PFSK-1 (cell line): ENCODE measurements at regions not wholly inside any gene's neighbourhood (a gene's known extent, or its start where the extent isn't known, plus 50 kb on each side); places are given as distances from the start of the nearest gene placed in this dataset.

ENCODE experiments used
- POLR2AphosphoS5 ChIP-seq: IDR thresholded peaks from 2 replicates; pipeline ENCODE4 v1.6.1; 2012; ENCODE audit warnings: low read depth, mild to moderate bottlenecking, control low read depth, low read length, moderate library complexity
- SIN3A ChIP-seq: IDR thresholded peaks from 2 replicates; pipeline ENCODE4 v1.6.1; 2012; ENCODE audit warnings: mild to moderate bottlenecking, low read length, moderate library complexity, borderline replicate concordance; ENCODE audit not compliant: insufficient read depth
- TAF1 ChIP-seq: IDR thresholded peaks from 2 replicates; pipeline ENCODE4 v1.6.1; 2012; ENCODE audit warnings: low read length, control low read depth, borderline replicate concordance; ENCODE audit not compliant: insufficient read depth
- TF ChIP-seq, protein P1 (sequence below), 2 experiments: IDR thresholded peaks; 2 replicates each; pipeline versions ENCODE4 v1.6.1 to v1.8.0; 2011 to 2012; ENCODE audit warnings: low read depth in 2 of 2, low read length in 2 of 2, control low read depth in 1 of 2, inconsistent platforms in 1 of 2, mild to moderate bottlenecking in 1 of 2, moderate library complexity in 1 of 2; ENCODE audit not compliant: insufficient read depth in 1 of 2

GRCh38 chr12:87667378-87667777, 361.8 kb downstream of the C12orf50 start:
- no peak for TF ChIP-seq POLR2AphosphoS5
- TF ChIP-seq TAF1 = no peak
- TF ChIP-seq, protein P1, sequence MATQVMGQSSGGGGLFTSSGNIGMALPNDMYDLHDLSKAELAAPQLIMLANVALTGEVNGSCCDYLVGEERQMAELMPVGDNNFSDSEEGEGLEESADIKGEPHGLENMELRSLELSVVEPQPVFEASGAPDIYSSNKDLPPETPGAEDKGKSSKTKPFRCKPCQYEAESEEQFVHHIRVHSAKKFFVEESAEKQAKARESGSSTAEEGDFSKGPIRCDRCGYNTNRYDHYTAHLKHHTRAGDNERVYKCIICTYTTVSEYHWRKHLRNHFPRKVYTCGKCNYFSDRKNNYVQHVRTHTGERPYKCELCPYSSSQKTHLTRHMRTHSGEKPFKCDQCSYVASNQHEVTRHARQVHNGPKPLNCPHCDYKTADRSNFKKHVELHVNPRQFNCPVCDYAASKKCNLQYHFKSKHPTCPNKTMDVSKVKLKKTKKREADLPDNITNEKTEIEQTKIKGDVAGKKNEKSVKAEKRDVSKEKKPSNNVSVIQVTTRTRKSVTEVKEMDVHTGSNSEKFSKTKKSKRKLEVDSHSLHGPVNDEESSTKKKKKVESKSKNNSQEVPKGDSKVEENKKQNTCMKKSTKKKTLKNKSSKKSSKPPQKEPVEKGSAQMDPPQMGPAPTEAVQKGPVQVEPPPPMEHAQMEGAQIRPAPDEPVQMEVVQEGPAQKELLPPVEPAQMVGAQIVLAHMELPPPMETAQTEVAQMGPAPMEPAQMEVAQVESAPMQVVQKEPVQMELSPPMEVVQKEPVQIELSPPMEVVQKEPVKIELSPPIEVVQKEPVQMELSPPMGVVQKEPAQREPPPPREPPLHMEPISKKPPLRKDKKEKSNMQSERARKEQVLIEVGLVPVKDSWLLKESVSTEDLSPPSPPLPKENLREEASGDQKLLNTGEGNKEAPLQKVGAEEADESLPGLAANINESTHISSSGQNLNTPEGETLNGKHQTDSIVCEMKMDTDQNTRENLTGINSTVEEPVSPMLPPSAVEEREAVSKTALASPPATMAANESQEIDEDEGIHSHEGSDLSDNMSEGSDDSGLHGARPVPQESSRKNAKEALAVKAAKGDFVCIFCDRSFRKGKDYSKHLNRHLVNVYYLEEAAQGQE (IDR thresholded peaks at IDR 0.05; ENCODE audit: insufficient read depth in 1 of 2, low read depth in 2 of 2, low read length in 2 of 2) = no peak
- no peak for TF ChIP-seq SIN3A
